NCI-H2029 (cell line): ENCODE measurements at regions not wholly inside any gene's neighbourhood (a gene's known extent, or its start where the extent isn't known, plus 50 kb on each side); places are given as distances from the start of the nearest gene placed in this dataset.
A peak's percentile ranks its signal among the peaks of the same experiment; 100 is the strongest.

Experiments used
- DNase-seq: peaks from one replicate; lab custom pipeline; 2025; lab: John Stamatoyannopoulos, UW

- DNase-seq: no peak
Observed at GRCh38 chr13:31049083-31049482, 112.6 kb downstream of the HSPH1 start.

- no peak for DNase-seq
Observed at GRCh38 chr13:31048521-31048920, 113.2 kb downstream of the HSPH1 start.

DNA sequence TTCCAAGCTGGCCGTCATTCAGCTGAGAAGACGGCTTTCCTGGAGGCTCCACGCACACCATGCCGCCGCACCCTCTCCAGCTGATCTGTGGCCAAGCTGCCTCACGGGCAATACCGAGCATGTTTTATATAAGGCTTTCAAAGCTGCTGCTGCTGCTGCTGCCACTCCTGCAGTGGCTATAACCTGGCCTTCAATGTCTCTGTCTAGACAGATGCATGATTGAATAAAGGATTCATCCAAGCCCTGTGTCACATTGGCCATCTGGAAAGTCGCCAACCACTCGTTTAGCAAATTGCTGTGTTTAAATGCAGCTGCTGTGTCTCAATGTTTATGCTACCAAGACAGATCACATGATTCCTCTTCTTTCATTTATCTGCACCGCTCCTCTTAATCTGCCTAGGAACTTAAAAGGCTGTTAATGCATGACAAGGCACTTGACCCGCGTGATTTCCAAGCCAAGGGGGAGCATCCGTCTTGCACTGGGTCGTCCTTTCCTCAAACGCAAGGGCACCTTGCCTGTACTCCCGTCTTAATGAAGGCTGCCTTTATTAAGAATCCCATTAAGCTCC is 114.3 kb downstream of the TEX26 start:
- DNase-seq: peak; percentile 82

DNA sequence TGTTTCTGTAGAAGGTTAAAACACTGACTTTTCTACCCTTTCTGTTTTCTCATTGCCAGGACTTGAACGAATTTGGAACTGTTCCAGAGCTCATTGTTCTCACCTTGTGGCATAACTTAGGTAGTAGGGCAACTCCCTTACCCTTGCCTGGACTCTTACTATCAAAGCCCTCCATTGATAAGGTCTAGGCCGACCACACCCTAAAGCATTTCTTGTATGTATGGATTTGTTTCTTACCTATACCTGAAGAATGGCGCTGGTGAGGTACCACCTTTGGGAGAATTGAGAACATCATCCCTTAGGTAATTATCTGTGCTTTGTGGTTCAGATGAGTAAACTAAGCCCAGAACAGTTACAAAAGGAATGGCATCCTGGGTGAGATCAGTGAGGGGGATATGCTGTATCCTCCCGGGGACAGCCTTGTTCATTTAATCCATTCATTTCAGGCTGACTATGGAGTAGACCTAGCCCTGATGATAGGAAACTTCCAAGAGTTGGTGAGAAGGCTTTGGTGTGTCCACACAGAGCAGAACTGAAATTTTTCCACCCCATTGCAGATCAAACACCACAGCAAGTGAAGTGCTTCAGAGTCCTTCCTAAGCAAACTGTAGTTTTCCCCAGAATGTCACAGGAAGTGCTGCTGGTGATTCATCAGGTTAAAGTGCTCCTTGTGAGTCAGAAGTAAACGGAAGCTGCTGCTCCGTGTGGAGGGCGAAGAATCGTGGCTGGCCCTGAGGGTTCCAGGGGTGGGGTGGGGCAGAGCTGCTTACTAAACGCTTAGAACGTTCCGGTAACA is 113.0 kb downstream of the TEX26 start:
- DNase-seq: no peak

DNA sequence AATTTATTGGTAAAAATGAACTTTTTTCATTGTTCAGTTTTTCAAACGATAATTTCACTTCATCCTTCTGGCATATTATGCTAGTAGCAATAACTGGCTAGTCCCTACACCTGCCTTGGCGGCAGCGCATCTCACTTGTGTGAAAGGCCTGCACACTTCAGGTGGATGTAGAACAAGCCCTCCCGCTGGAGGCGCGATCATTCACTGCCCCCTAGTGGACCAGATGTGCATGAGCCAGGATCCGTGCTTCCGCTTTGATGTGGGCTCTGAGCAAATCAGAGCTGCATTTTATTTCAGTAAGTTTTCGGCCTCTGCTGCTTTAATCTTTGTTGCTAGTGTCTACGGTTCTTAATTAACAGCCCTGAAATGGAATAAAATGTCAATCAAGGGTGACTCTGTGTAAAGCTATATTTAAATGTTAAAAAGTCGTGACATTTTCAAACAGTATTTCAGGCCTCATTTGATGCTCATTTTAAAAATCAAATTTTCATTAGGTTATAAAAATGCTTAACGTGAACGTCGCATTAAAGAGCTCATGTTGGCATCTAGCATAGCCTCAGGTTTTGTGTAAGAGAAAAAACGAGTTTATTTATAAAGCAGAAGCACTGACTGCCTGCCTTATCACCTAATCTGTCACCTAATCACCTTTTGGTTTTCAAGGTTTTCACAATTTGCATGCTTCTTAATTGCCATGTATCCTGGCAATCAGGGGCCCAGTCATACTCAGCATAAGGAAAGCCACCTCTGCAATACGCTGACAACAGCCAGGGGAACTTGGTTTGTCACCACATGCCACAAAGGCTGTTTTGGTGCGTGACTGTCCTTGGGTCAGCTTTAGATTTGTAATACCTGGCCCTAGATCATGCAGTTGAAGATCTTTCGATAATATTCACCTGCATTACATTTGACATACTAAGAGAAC is 112.2 kb downstream of the TEX26 start:
- DNase-seq: peak; percentile 46

GRCh38 chr13:31043957-31044356 is 111.5 kb downstream of the TEX26 start:
- no peak for DNase-seq

- no peak for DNase-seq
Observed at GRCh38 chr13:31042481-31043165, 110.2 kb downstream of the TEX26 start.

- DNase-seq: no peak
Observed at GRCh38 chr13:31042049-31042448, 109.6 kb downstream of the TEX26 start.

DNA sequence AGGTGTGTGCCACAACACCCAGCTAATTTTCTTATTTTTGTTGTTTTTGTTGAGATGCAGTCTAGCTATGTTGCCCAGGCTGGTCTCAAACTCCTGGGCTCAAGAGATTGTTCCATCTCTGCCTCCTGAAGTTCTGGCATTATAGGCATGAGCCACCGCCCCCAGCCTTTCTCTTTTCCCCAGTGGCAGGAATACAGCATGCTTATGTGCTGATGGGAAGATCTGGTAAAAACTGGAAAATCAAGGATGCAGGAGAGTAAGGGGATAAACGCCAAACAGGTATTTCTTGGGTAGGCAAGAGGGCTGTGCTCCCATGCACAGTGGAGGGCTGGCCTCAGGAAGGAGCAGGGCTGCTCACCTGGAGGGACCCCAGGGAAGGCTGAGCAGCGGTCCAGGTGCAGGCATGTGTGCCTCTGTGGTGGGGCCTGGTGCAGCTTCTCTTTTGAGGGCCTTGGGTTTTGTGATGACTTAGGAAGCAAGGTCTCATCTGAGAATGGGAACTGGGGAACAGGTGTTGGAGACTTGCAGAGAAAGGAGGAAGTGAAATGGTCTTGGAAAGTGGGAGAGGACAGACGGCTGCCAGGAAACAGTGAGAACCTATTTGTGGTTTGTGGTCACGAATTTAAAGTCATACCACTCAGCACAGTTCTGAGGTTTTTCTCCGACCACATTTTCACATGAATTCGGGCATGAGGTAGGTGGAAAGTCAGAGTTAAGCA is 106.5 kb downstream of the TEX26 start:
- DNase-seq: no peak

DNA sequence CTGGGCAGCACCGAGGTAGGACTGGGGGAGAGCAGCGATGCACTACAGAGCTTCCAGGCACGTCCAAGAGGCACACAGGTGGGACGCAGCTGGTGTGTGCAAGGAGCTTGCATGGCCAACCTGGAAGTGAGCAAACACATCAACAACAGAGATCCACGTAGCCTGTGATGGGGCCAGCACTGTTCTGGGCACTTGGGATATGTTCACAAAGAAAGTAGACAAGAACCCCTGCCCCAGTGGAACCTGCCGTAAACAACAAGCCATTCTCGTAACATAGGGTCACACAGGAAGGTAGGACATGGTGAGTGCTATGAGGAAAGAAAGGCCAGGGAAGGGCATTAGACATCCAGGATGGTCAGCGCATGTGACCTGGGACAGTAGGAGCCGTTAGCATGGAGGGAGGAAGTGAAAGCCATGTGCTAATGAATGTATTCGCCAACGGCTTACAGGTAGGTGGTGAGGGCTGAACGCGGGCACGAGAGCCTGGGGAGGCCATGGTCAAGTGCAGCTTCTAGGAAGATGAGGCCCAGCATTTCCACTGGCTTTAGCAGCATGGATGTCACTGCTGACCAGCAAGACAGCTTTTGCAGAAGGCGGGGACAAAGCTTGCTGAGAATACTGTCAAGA is 105.5 kb downstream of the TEX26 start:
- no peak for DNase-seq

DNA sequence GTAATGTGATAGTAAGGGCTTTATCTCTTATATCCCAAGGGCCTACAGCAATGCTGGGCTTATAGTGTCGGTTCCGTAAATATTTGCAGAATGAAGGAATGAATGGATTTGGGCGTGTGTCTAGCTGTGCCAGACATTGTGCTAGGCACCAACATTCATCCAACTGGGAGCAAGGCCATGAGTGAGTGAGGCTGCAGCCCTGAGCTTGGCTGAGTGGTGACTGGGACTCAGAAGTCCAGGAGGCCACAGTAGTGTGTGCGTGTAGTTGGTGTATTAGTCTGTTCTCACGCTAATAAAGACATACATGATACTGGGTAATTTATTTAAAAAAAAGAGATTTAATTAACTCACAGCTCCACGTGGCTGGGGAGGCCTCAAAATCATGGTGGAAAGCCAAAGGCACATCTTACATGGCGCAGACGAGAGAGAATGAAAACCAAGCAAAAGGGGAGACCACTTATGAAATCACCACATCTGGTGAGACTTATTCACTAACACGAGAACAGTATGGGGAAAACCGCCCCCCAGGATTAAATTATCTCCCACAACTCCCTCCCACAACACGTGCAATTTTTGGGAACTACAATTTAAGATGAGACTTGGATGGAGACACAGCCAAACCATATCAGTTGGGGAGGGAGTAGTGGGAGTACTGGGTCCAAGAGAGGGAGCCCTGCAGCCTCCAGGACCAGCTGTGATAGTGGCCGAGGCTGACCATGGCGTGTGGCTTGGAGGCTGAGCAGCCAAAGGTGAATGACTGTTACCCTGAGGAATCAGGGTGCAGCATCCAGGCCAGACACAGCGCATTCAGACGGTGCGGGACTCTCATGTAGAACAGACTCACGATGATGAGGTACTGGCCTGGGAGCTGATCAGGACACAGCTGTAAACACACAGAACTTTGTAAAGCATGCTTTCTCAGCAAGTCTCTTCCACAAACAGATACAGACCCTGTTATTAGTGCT is 104.6 kb downstream of the TEX26 start:
- DNase-seq: no peak

DNA sequence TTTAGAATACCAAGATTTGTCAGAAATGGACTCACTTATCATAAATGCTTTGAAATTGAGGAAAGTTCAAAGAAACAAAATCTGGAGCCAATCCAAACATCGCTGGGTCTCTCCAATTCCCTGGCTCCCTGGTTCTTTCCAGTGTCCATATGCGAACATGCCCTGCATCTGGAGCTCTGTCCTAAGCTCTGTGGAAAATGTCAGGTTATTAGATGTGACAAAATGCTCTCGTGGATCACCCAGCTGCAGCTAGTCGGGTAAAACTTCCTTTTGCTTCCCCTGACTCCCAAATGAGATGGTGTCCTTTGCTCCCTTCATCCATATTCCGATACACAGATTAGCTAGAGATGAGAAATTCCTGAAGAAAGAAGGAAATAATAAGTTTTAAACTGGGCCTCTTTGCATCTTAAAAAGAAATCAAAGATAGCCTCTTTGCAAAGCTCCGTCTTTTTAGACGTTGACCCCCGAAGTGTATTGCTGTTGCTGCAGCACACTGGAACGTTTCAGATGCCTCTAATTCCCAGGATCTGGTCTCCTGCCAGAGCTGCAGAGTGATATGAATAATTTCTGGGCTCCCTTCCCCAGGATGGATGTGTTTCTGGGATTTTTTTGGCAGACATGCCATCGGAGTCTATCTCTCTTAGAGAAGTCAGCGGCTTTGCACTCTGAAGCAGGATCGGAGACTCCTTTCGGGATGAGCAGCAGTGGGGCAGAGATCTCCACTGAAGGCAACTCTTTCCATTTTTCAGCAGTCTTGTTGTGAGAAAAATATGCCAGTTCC is 102.9 kb downstream of the TEX26 start:
- no peak for DNase-seq

- DNase-seq: no peak
Observed at GRCh38 chr13:31032528-31033113, 100.2 kb downstream of the TEX26 start.

DNA sequence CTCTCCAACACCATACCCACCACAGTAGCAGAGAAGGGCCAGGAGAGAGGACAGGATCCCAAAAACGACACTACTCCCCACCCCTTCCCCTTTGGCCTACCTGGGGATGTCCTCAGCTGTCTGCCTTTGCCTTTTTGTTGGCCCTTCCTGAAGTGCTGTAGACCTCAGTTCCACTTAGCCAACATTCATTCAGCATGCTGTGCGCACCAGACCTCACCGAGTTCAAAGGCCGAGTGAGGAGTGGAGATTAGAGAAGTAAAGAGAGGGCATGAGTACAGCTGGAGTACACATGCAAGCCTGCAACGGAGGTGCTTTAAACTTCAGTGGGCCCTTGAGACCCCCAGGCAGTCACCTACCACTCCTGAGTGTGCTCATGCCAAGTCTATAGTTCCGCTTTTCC is 99.0 kb downstream of the TEX26 start:
- DNase-seq: no peak

GRCh38 chr13:31029102-31029501 is 96.6 kb downstream of the TEX26 start:
- no peak for DNase-seq

- DNase-seq: no peak
Observed at GRCh38 chr13:31027136-31027535, 94.7 kb downstream of the TEX26 start.
